ENCODE measurements at regions not wholly inside any gene's neighbourhood (a gene's known extent, or its start where the extent isn't known, plus 50 kb on each side); places are given as distances from the start of the nearest gene placed in this dataset.

GRCh38 chr11:127485541-127485940 lies 485.0 kb upstream of the KIRREL3 start:
- TF ChIP-seq TAF1 (IDR thresholded peaks at IDR 0.05; ENCODE audit: low read depth) = no peak
- no peak for TF ChIP-seq REST (IDR thresholded peaks at IDR 0.05; ENCODE audit: borderline replicate concordance)
- TF ChIP-seq EZH2 (IDR thresholded peaks at IDR 0.05; ENCODE audit: borderline replicate concordance, insufficient read depth, low read length, poor library complexity, severe bottlenecking) = no peak
- TF ChIP-seq POLR2AphosphoS5 (IDR thresholded peaks at IDR 0.05) = no peak
- TF ChIP-seq CTCF (IDR thresholded peaks at IDR 0.05; ENCODE audit: poor library complexity, severe bottlenecking) = no peak
- no peak for TF ChIP-seq SMC3 (conservative IDR thresholded peaks at IDR 0.05; ENCODE audit: poor library complexity)
- TF ChIP-seq EP300 (conservative IDR thresholded peaks at IDR 0.05; ENCODE audit: poor library complexity, severe bottlenecking) = no peak
- no peak for TF ChIP-seq RAD21 (conservative IDR thresholded peaks at IDR 0.05)
- TF ChIP-seq MXI1 (conservative IDR thresholded peaks at IDR 0.05; ENCODE audit: poor library complexity, severe bottlenecking) = no peak
- Histone ChIP-seq H3K4me2 (ENCODE audit: low read length) (no peak overlapping the region), H3K9me3 (ENCODE audit: low read length) (no peaks in the 10 kb centered on the region), H3K9ac (ENCODE audit: low read length) (no peak overlapping the region), H4K20me1 (ENCODE audit: insufficient read depth) (no peaks in the 10 kb centered on the region), H3K4me3 (ENCODE audit: low read length) (no peak overlapping the region), H3K79me2 (replicated peaks; ENCODE audit: insufficient read depth, low read length) (no peaks in the 10 kb centered on the region), H2AFZ (ENCODE audit: low read depth, low read length) (no peak overlapping the region), H3K27ac (ENCODE audit: low read length) (no peak overlapping the region), H3F3A (ENCODE audit: insufficient read depth, low read length, poor library complexity, severe bottlenecking) (no peaks in the 10 kb centered on the region), H3K27me3 (ENCODE audit: insufficient read depth, low read depth, low read length) (no peaks in the 10 kb centered on the region), H3K9me2 (ENCODE audit: insufficient read depth, low read length) (no peaks in the 10 kb centered on the region), H3K36me3 (ENCODE audit: insufficient read depth, low read length) (no peaks in the 10 kb centered on the region)

GRCh38 chr11:127481391-127481790 lies 480.8 kb upstream of the KIRREL3 start:
- Histone ChIP-seq H3K27ac (ENCODE audit: low read length) (no peak overlapping the region), H3F3A (ENCODE audit: insufficient read depth, low read length, poor library complexity, severe bottlenecking) (no peaks in the 10 kb centered on the region), H4K20me1 (ENCODE audit: insufficient read depth) (no peaks in the 10 kb centered on the region), H3K4me2 (ENCODE audit: low read length) (no peak overlapping the region), H3K79me2 (replicated peaks; ENCODE audit: insufficient read depth, low read length) (no peaks in the 10 kb centered on the region), H3K4me3 (ENCODE audit: low read length) (no peak overlapping the region), H3K9ac (ENCODE audit: low read length) (no peak overlapping the region), H3K27me3 (ENCODE audit: insufficient read depth, low read depth, low read length) (no peaks in the 10 kb centered on the region), H3K9me2 (ENCODE audit: insufficient read depth, low read length) (no peaks in the 10 kb centered on the region), H3K36me3 (ENCODE audit: insufficient read depth, low read length) (no peaks in the 10 kb centered on the region), H3K9me3 (ENCODE audit: low read length) (no peaks in the 10 kb centered on the region), H2AFZ (ENCODE audit: low read depth, low read length) (no peak overlapping the region)
- TF ChIP-seq REST (IDR thresholded peaks at IDR 0.05; ENCODE audit: borderline replicate concordance) = no peak
- TF ChIP-seq TAF1 (IDR thresholded peaks at IDR 0.05; ENCODE audit: low read depth) = no peak
- TF ChIP-seq POLR2AphosphoS5 (IDR thresholded peaks at IDR 0.05) = no peak
- TF ChIP-seq EP300 (conservative IDR thresholded peaks at IDR 0.05; ENCODE audit: poor library complexity, severe bottlenecking) = no peak
- no peak for TF ChIP-seq CTCF (IDR thresholded peaks at IDR 0.05; ENCODE audit: poor library complexity, severe bottlenecking)
- no peak for TF ChIP-seq RAD21 (conservative IDR thresholded peaks at IDR 0.05)
- TF ChIP-seq MXI1 (conservative IDR thresholded peaks at IDR 0.05; ENCODE audit: poor library complexity, severe bottlenecking) = no peak
- no peak for TF ChIP-seq SMC3 (conservative IDR thresholded peaks at IDR 0.05; ENCODE audit: poor library complexity)
- TF ChIP-seq EZH2 (IDR thresholded peaks at IDR 0.05; ENCODE audit: borderline replicate concordance, insufficient read depth, low read length, poor library complexity, severe bottlenecking) = no peak
